ENCODE measurements at regions not wholly inside any gene's neighbourhood (a gene's known extent, or its start where the extent isn't known, plus 50 kb on each side); places are given as distances from the start of the nearest gene placed in this dataset.

GRCh38 chr4:10841697-10842096 is 157.1 kb upstream of the CLNK start:
- no peak overlapping the region for H3K27ac ChIP-seq (ENCODE audit: extremely low read depth, low read depth, low read length)
- CTCF ChIA-PET = no interaction called here
- no peaks in the 10 kb centered on the region for H3K9me3 ChIP-seq (ENCODE audit: control insufficient read depth, insufficient read depth, low read depth, low read length)
- TF ChIP-seq HOXC10 (CRISPR knock-in tag; IDR thresholded peaks at IDR 0.05) (no peak), ZBTB20 (tag by site-specific recombination; IDR thresholded peaks at IDR 0.05) (no peak), ZBTB8A (tag by site-specific recombination; IDR thresholded peaks at IDR 0.05) (no peak), ZNF670 (tag by site-specific recombination; IDR thresholded peaks at IDR 0.05; ENCODE audit: low read depth) (no peak), ZXDB (tag by site-specific recombination; IDR thresholded peaks at IDR 0.05) (no peak), ZNF362 (tag by site-specific recombination; IDR thresholded peaks at IDR 0.05) (no peak), ZNF335 (tag by site-specific recombination; conservative IDR thresholded peaks at IDR 0.05) (no peak), ZNF830 (tag by site-specific recombination; IDR thresholded peaks at IDR 0.05; ENCODE audit: low read depth) (no peak), ZNF266 (tag by site-specific recombination; IDR thresholded peaks at IDR 0.05; ENCODE audit: low read depth) (no peak), PRDM10 (tag by site-specific recombination; IDR thresholded peaks at IDR 0.05) (no peak)
- TF ChIP-seq, protein P1, sequence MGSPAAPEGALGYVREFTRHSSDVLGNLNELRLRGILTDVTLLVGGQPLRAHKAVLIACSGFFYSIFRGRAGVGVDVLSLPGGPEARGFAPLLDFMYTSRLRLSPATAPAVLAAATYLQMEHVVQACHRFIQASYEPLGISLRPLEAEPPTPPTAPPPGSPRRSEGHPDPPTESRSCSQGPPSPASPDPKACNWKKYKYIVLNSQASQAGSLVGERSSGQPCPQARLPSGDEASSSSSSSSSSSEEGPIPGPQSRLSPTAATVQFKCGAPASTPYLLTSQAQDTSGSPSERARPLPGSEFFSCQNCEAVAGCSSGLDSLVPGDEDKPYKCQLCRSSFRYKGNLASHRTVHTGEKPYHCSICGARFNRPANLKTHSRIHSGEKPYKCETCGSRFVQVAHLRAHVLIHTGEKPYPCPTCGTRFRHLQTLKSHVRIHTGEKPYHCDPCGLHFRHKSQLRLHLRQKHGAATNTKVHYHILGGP (tag by site-specific recombination; IDR thresholded peaks at IDR 0.05) = no peak
- H3K4me1 ChIP-seq (ENCODE audit: control insufficient read depth, insufficient read depth, low read length) = no peaks in the 10 kb centered on the region
- H3K36me3 ChIP-seq (ENCODE audit: control insufficient read depth in 2 of 2, insufficient read depth in 1 of 2, low read length in 2 of 2) = no peaks in the 10 kb centered on the region
- no peak overlapping the region for H3K4me3 ChIP-seq (ENCODE audit: low read depth, low read length)
- POLR2A ChIA-PET = no interaction called here

GRCh38 chr4:10837151-10837550 is 152.6 kb upstream of the CLNK start:
- H3K4me3 ChIP-seq (ENCODE audit: low read depth, low read length) = no peak overlapping the region
- CTCF ChIA-PET = no interaction called here
- POLR2A ChIA-PET = no interaction called here
- no peaks in the 10 kb centered on the region for H3K36me3 ChIP-seq (ENCODE audit: control insufficient read depth in 2 of 2, insufficient read depth in 1 of 2, low read length in 2 of 2)
- H3K27ac ChIP-seq (ENCODE audit: extremely low read depth, low read depth, low read length) = no peak overlapping the region
- H3K4me1 ChIP-seq (ENCODE audit: control insufficient read depth, insufficient read depth, low read length) = no peaks in the 10 kb centered on the region
- H3K9me3 ChIP-seq (ENCODE audit: control insufficient read depth, insufficient read depth, low read depth, low read length) = no peaks in the 10 kb centered on the region
- TF ChIP-seq ZSCAN23 (tag by site-specific recombination; IDR thresholded peaks at IDR 0.05) (no peak), ZNF48 (tag by site-specific recombination; IDR thresholded peaks at IDR 0.05) (no peak), ZBTB7A (tag by site-specific recombination; IDR thresholded peaks at IDR 0.05; ENCODE audit: low read depth) (no peak), ZNF211 (tag by site-specific recombination; IDR thresholded peaks at IDR 0.05; ENCODE audit: low read depth) (no peak), ZNF184 (tag by site-specific recombination; IDR thresholded peaks at IDR 0.05) (no peak), ZNF514 (tag by site-specific recombination; IDR thresholded peaks at IDR 0.05) (no peak), ZIC2 (tag by site-specific recombination; IDR thresholded peaks at IDR 0.05) (no peak), ZNF610 (tag by site-specific recombination; IDR thresholded peaks at IDR 0.05; ENCODE audit: borderline replicate concordance) (no peak), ATF2 (tag by site-specific recombination; IDR thresholded peaks at IDR 0.05; ENCODE audit: low read depth) (no peak)
- TF ChIP-seq, protein P2, sequence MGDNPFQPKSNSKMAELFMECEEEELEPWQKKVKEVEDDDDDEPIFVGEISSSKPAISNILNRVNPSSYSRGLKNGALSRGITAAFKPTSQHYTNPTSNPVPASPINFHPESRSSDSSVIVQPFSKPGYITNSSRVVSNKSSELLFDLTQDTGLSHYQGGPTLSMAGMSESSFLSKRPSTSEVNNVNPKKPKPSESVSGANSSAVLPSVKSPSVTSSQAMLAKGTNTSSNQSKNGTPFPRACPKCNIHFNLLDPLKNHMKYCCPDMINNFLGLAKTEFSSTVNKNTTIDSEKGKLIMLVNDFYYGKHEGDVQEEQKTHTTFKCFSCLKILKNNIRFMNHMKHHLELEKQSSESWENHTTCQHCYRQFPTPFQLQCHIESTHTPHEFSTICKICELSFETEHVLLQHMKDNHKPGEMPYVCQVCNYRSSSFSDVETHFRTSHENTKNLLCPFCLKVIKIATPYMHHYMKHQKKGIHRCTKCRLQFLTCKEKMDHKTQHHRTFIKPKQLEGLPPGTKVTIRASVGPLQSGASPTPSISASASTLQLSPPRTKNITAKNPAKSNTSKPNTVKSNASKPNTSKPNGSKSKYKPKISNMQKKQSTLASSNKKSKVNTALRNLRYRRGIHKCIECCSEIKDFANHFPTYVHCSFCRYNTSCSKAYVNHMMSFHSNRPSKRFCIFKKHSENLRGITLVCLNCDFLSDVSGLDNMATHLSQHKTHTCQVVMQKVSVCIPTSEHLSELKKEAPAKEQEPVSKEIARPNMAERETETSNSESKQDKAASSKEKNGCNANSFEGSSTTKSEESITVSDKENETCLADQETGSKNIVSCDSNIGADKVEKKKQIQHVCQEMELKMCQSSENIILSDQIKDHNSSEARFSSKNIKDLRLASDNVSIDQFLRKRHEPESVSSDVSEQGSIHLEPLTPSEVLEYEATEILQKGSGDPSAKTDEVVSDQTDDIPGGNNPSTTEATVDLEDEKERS (tag by site-specific recombination; IDR thresholded peaks at IDR 0.05) = no peak
- TF ChIP-seq, protein P3, sequence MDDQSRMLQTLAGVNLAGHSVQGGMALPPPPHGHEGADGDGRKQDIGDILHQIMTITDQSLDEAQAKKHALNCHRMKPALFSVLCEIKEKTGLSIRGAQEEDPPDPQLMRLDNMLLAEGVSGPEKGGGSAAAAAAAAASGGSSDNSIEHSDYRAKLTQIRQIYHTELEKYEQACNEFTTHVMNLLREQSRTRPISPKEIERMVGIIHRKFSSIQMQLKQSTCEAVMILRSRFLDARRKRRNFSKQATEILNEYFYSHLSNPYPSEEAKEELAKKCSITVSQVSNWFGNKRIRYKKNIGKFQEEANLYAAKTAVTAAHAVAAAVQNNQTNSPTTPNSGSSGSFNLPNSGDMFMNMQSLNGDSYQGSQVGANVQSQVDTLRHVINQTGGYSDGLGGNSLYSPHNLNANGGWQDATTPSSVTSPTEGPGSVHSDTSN (CRISPR knock-in tag; IDR thresholded peaks at IDR 0.05) = no peak
- TF ChIP-seq, protein P4, sequence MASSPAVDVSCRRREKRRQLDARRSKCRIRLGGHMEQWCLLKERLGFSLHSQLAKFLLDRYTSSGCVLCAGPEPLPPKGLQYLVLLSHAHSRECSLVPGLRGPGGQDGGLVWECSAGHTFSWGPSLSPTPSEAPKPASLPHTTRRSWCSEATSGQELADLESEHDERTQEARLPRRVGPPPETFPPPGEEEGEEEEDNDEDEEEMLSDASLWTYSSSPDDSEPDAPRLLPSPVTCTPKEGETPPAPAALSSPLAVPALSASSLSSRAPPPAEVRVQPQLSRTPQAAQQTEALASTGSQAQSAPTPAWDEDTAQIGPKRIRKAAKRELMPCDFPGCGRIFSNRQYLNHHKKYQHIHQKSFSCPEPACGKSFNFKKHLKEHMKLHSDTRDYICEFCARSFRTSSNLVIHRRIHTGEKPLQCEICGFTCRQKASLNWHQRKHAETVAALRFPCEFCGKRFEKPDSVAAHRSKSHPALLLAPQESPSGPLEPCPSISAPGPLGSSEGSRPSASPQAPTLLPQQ (tag by site-specific recombination; IDR thresholded peaks at IDR 0.05) = no peak
